ENCODE measurements at regions not wholly inside any gene's neighbourhood (a gene's known extent, or its start where the extent isn't known, plus 50 kb on each side); places are given as distances from the start of the nearest gene placed in this dataset.

- FAIRE-seq (no peak), DNase-seq (ENCODE audit: low read depth, low spot score) (no peak)
- Histone ChIP-seq H3K4me1 (ENCODE audit: control insufficient read depth, extremely low read depth, insufficient read depth, low read length) (peaks cover 11% of the 10 kb centered on the region), H3K27ac (ENCODE audit: control insufficient read depth, insufficient read depth, low read length) (no peak overlapping the region), H3K4me3 (ENCODE audit: control insufficient read depth in 2 of 3, extremely low read depth in 1 of 3, insufficient read depth in 2 of 3, low read depth in 1 of 3, low read length in 3 of 3) (no peak overlapping the region), H3K9ac (ENCODE audit: control insufficient read depth, extremely low read depth, insufficient read depth, low read length) (no peak overlapping the region), H2AFZ (ENCODE audit: control insufficient read depth, low read length) (no peak overlapping the region), H3K4me2 (ENCODE audit: control insufficient read depth, extremely low read depth, insufficient read depth, low read depth, low read length) (no peak overlapping the region), H3K36me3 (ENCODE audit: control insufficient read depth in 2 of 2, extremely low read depth in 1 of 2, insufficient read depth in 2 of 2, low read length in 2 of 2) (no peaks in the 10 kb centered on the region), H3K9me3 (ENCODE audit: control insufficient read depth, low read depth, low read length) (no peaks in the 10 kb centered on the region), H3K79me2 (ENCODE audit: control insufficient read depth, insufficient read depth, low read length) (no peaks in the 10 kb centered on the region), H4K20me1 (ENCODE audit: control insufficient read depth, extremely low read depth, insufficient read depth, low read length) (no peaks in the 10 kb centered on the region), H3K9me1 (ENCODE audit: control insufficient read depth, extremely low read depth, insufficient read depth, low read length) (no peaks in the 10 kb centered on the region), H3K27me3 (ENCODE audit: control insufficient read depth, extremely low read depth, insufficient read depth, low read length) (no peaks in the 10 kb centered on the region)
- no peak for TF ChIP-seq CTCF (optimal IDR thresholded peaks at IDR 0.05 in 1 of 3, IDR thresholded peaks at IDR 0.05 in 1 of 3, conservative IDR thresholded peaks at IDR 0.05 in 1 of 3; ENCODE audit: extremely low read depth in 1 of 3, insufficient read depth in 2 of 3, low read length in 3 of 3)
- TF ChIP-seq EZH2 (IDR thresholded peaks at IDR 0.05; ENCODE audit: low read length) = no peak
- dilution Hi-C loops (cut with MboI; ENCODE audit: extremely low pct_ligation_motif_present, low sequenced_read_pairs) = no loop called here
Observed at GRCh38 chr7:120052884-120053382, 220.0 kb upstream of the KCND2 start.

- DNase-seq (ENCODE audit: low read depth, low spot score) (no peak), FAIRE-seq (no peak)
- Histone ChIP-seq H3K4me2 (ENCODE audit: control insufficient read depth, extremely low read depth, insufficient read depth, low read depth, low read length) (no peak overlapping the region), H3K9me1 (ENCODE audit: control insufficient read depth, extremely low read depth, insufficient read depth, low read length) (no peaks in the 10 kb centered on the region), H3K79me2 (ENCODE audit: control insufficient read depth, insufficient read depth, low read length) (no peaks in the 10 kb centered on the region), H3K36me3 (ENCODE audit: control insufficient read depth in 2 of 2, extremely low read depth in 1 of 2, insufficient read depth in 2 of 2, low read length in 2 of 2) (no peaks in the 10 kb centered on the region), H2AFZ (ENCODE audit: control insufficient read depth, low read length) (no peak overlapping the region), H3K4me1 (ENCODE audit: control insufficient read depth, extremely low read depth, insufficient read depth, low read length) (peaks cover 11% of the 10 kb centered on the region), H3K27me3 (ENCODE audit: control insufficient read depth, extremely low read depth, insufficient read depth, low read length) (no peaks in the 10 kb centered on the region), H3K9me3 (ENCODE audit: control insufficient read depth, low read depth, low read length) (no peaks in the 10 kb centered on the region), H3K4me3 (ENCODE audit: control insufficient read depth in 2 of 3, extremely low read depth in 1 of 3, insufficient read depth in 2 of 3, low read depth in 1 of 3, low read length in 3 of 3) (no peak overlapping the region), H3K27ac (ENCODE audit: control insufficient read depth, insufficient read depth, low read length) (no peak overlapping the region), H3K9ac (ENCODE audit: control insufficient read depth, extremely low read depth, insufficient read depth, low read length) (no peak overlapping the region), H4K20me1 (ENCODE audit: control insufficient read depth, extremely low read depth, insufficient read depth, low read length) (no peaks in the 10 kb centered on the region)
- dilution Hi-C loops (cut with MboI; ENCODE audit: extremely low pct_ligation_motif_present, low sequenced_read_pairs) = no loop called here
- TF ChIP-seq EZH2 (IDR thresholded peaks at IDR 0.05; ENCODE audit: low read length) (no peak), CTCF (optimal IDR thresholded peaks at IDR 0.05 in 1 of 3, IDR thresholded peaks at IDR 0.05 in 1 of 3, conservative IDR thresholded peaks at IDR 0.05 in 1 of 3; ENCODE audit: extremely low read depth in 1 of 3, insufficient read depth in 2 of 3, low read length in 3 of 3) (no peak)
Observed at GRCh38 chr7:120053390-120053961, 219.5 kb upstream of the KCND2 start.

Data from keratinocyte (primary cell).